K562 (cell line): ENCODE measurements at regions not wholly inside any gene's neighbourhood (a gene's known extent, or its start where the extent isn't known, plus 50 kb on each side); places are given as distances from the start of the nearest gene placed in this dataset.

Source experiments
- ATF3 ChIP-seq, 2 experiments: fragments of 450-650 bp in 1 of 2; sonication (generic) in 1 of 2; formaldehyde crosslinking in 1 of 2; IDR thresholded peaks in 1 of 2; conservative IDR thresholded peaks in 1 of 2; 2 replicates each; pipeline versions ENCODE4 v1.6.1 to v1.8.1; 2016 to 2023; ENCODE audit warnings: mild to moderate bottlenecking in 2 of 2, moderate library complexity in 2 of 2, inconsistent platforms in 1 of 2, missing genetic modification reagents in 1 of 2
- ATF4 ChIP-seq: fragments of 450-650 bp; formaldehyde crosslinking; IDR thresholded peaks from 2 replicates; pipeline ENCODE4 v1.4.0; 2022; ENCODE audit warnings: mild to moderate bottlenecking, moderate library complexity
- CBFA2T3 ChIP-seq: fragments of 450-650 bp; IDR thresholded peaks from 2 replicates; pipeline ENCODE4 v1.6.1; 2017
- ELF2 ChIP-seq: fragments of 250-450 bp; sonication (Bioruptor Pico); IDR thresholded peaks from 2 replicates; pipeline ENCODE4 v1.5.0; 2021; ENCODE audit warnings: mild to moderate bottlenecking
- MGA ChIP-seq: fragments of 450-650 bp; IDR thresholded peaks from 2 replicates; pipeline ENCODE4 v1.6.1; 2016; ENCODE audit warnings: mild to moderate bottlenecking, moderate library complexity
- MITF ChIP-seq: IDR thresholded peaks from 2 replicates; pipeline ENCODE4 v1.6.1; 2014; ENCODE audit warnings: antibody characterized with exemption
- RNF219 ChIP-seq: fragments of 250-450 bp; sonication (Bioruptor Pico); IDR thresholded peaks from 2 replicates; pipeline ENCODE4 v1.5.0; 2022; ENCODE audit warnings: mild to moderate bottlenecking
- SPI1 ChIP-seq: IDR thresholded peaks from 2 replicates; pipeline ENCODE4 v1.6.1; 2011; ENCODE audit warnings: low read depth, low read length, control low read depth, borderline replicate concordance
- ZNF57 ChIP-seq: fragments of 450-650 bp; formaldehyde crosslinking; IDR thresholded peaks from 2 replicates; pipeline ENCODE4 v1.4.0; 2020; ENCODE audit warnings: mild to moderate bottlenecking, moderate library complexity

GRCh38 chr1:60156371-60156770 is 82.8 kb upstream of the C1orf87 start (continued):
- TF ChIP-seq MGA: no peak
- no peak for TF ChIP-seq MITF
- no peak for TF ChIP-seq SPI1
- no peak for TF ChIP-seq ATF4 (CRISPR knock-in tag)
- no peak for TF ChIP-seq ZNF57 (CRISPR knock-in tag)
- no peak for TF ChIP-seq ATF3 (IDR thresholded peaks at IDR 0.05)
- TF ChIP-seq ATF3 (CRISPR knock-in tag; conservative IDR thresholded peaks at IDR 0.05): no peak
- no peak for TF ChIP-seq RNF219
- TF ChIP-seq ELF2 (CRISPR knock-in tag): no peak
- TF ChIP-seq CBFA2T3: no peak
